Cortex of kidney (tissue), 1 donor: ENCODE measurements at regions not wholly inside any gene's neighbourhood (a gene's known extent, or its start where the extent isn't known, plus 50 kb on each side); places are given as distances from the start of the nearest gene placed in this dataset.

Experiments used
- DNase-seq: peaks from one replicate; lab custom pipeline; 2025; lab: John Stamatoyannopoulos, UW

- no peak for DNase-seq
Measured at GRCh38 chr2:118698564-118698963, 148.9 kb downstream of the EN1 start.

GRCh38 chr2:118697781-118698180 lies 149.7 kb downstream of the EN1 start:
- DNase-seq = no peak

- no peak for DNase-seq
Measured at GRCh38 chr2:118696786-118697465, 150.5 kb downstream of the EN1 start.

DNA sequence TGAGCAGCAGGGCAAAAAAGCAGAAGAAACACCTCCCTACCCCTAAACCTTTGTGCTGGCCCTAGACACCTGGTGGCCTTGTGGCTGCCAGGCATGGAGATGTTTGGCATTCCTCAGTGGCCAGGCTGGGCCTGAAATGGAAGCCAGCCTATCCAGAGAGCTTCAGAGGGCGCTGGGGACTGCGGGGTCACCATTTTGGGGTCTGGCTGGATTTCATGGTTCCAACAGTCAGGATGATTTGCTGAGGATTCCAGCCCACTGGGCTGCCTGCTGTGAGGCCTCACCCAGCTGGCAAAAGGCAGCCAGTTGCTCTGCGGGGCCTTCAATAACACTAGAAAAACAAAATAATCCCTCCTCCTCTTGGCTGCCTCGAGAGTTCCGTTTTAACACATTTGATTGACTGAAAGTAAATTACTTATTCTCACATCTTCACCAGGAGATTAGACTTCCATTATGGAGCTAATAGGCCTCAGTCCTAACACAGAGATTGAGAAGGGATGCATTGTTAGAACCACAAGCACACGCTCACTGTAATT lies 154.1 kb downstream of the EN1 start:
- DNase-seq = no peak

- DNase-seq = no peak
Measured at GRCh38 chr2:118689874-118690273, 157.6 kb downstream of the EN1 start.

DNA sequence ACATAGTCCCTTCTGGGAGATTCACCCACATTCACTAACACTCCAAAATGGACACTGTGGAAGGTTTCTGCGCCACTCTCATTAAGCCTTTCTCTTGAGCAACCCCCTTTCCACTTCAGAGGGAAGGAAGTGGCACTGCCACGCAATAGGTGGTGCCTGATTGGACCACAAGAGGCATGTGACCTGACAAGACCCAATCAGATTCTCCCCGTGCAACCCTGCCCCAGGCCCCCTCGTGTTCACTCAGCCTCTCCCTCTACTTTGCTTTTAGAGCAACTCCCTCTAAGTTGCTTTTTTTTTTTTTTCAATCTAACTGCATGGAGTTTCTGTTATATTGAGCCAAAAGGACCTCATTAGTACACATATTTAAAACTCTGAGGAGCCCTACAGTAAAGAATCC lies 158.0 kb downstream of the EN1 start:
- DNase-seq = no peak

DNA sequence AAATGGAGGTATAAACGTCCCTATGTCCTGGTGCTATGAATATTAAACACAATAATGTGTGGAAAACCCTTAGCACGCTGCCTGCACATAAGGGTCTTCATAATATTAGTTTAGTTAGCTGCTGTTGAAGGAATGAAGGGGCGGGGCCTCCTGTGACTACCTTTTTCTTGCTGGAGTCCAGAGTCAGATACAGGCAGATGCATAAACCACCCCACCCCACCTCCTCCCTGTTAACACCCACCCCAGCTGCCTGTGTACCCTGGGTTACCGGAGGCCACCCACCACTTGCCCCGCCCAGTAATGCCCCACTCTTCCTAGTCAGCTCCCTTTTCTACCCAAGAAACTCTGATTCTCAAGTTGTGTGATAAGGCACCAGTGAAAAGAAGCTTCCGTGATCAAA lies 158.4 kb downstream of the EN1 start:
- DNase-seq = no peak

DNA sequence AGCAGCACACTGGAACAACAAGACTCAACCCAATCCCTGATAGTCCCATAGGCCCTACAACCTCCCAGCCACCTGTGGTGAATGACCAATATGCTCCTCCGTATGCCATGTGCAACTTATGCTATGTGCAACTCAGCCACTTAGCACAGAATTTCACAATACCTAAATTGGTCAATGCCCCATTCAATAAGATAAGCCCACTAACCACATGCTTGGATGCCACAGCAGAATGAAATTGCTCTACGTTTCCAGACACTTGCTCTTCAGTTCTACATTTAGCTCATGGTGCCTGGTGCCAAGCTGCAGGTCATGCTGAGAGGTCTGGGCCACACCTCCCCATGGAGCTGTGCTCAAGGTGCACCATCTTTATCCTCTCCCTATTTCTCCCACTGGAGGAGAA lies 159.8 kb downstream of the EN1 start:
- DNase-seq = no peak

- DNase-seq = no peak
Measured at GRCh38 chr2:118687192-118687591, 160.3 kb downstream of the EN1 start.

- no peak for DNase-seq
Measured at GRCh38 chr2:118686346-118686745, 161.1 kb downstream of the EN1 start.

- no peak for DNase-seq
Measured at GRCh38 chr2:118683460-118683859, 164.0 kb downstream of the EN1 start.

- no peak for DNase-seq
Measured at GRCh38 chr2:118678985-118679384, 168.5 kb downstream of the EN1 start.

DNA sequence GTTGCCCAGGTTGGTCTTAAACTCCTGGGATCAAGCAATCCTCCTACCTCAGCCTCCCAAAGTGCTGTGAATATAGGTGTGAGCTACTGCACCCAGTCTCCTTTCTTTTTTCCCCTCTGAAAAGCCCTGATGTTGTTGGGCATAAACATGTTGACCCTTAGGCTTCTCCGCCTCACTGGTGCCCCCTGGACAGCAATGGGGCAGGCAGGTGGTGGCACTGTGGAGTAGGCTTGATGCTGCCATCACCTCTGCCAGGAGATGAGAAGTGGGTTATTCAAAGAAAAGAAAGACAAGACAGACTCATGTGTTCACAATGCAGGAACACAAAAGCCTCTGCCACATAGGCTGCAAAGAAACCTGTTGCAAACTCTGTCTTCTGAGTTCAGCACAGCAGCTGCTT lies 169.9 kb downstream of the EN1 start:
- DNase-seq = no peak

DNA sequence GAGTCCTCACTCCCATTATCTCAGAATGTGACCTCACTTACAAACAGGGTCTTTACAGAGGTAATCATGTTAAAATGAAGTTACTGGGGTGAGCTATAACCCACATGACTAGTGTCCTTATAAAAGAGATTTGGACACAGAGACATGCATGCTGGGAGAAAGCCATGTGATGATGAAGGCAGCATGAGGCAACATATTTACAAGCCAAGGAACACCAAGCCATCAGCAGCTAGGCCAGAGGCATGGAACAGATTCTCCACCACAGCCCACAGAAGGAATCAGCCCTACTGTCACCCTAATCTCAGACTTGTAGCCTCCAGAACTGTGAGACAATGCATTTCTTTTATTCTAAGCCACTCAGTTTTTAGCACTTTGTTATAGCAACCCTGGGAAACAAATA lies 171.9 kb downstream of the EN1 start:
- no peak for DNase-seq

DNA sequence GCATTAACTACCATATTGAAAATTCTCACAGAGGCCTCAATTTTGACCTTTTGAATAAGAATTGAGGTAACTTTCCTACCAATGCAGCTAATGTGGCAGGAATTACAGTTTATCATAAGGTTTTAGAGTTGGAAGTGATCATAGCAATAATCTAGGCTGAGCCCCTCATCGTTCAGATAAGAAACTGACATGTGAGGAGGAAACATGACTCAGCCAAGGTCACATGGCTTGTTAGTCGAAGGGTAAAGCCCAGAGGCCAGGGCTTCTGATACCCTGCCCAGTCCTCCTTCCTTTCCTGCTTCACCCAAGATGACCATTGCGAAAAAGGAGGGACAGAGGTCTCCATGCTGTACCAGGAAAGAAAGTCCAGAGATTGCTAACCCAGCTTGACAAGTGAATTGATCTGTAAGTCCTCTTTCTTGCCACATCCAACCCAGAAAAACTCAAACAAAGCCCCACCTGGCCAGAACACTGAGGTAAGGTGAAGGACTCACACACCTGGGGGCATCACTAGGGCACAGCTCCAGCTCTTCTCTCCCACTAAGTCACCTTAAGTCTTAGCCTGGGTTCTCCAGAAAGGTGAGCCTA lies 174.8 kb downstream of the EN1 start:
- no peak for DNase-seq

DNA sequence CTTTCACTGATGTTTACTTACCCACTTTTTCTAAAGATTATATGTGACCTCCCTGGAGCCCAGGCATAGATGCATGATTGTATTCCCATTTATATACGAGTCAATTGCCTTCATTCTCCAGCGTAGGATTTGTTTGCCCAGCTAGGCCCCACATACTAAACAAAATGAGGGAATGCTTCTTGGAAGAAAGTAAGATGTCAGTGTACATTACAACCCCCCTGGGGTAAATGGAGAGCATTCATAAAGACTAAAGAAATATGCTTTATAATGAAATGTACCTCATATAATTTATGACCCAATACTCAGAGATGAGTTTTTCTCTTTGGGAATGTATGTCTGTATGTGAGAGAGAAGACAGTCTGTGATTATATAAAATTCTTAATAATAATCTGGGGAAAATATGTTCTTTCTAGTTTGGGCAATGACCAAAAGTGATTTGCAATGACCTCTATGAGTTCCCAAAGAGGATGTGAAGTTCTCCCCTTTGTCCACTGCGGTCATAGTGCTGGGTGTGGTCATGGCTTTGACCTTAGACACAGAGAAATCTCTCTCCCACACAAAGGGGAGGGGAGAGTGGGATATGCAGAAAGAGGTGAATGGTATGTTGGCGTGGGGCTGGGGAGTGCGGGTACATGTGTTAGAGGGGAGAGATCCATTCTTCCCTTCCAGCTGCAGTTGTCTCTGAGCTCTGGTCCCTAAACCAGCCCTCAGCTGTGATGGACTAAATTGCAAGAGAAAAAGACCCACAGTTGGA lies 175.6 kb downstream of the EN1 start:
- DNase-seq = no peak

DNA sequence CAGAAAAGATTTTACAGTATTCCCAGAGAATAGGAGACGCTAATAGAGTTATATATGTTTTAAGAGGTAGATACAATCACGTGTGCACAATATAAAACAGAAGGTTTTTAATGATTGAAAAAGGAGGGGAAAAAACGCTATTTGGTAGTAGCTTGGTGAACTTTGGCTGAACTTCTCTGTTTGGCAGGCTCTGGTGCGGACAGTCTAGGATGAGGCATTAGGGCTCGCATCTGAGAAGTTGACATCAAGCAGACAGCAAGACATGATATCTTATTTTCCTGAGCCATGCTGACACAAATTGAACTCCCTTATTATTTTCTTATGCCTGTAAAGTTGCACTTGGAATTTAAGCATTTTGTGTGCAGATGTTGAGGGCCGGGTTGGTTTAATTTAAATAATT lies 176.6 kb downstream of the EN1 start:
- DNase-seq = no peak

DNA sequence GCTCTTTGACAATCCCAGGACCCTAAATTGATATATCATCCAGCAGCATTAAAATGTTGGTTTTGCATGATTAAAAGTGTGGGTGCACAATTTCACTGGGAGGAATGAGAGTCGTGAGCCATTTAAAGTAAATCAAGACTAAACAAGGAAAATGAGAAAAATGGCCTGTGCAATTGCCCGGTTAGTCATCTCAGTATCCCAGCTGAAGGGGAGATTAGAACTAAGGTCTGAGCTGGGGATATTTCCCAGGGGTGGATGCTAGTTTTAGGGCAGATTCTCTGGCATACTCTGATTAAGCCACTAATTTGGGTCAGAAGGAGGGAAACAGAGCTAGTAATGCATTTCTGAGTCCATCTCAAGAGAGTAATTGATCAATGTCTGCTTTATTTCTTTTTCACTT lies 177.2 kb downstream of the EN1 start:
- DNase-seq = no peak

DNA sequence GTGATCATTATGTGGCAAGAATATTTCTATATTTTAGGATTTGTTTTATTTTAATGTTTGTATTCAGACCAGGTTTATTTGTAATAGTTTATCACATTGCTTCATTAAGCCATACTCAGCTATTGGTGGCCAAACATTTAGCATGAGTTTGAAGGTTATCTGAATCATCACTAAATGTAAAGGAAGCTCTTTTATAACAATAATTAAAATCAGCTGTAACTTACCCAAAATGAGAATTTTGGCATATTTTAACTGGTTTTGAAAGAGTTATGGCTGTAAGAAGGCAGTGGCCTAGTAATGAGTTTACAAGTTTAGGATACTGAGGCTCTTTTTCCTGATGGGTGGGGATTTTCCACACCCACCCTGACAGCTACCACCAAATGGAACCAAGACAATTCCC lies 177.8 kb downstream of the EN1 start:
- DNase-seq = no peak

GRCh38 chr2:118668431-118669424 lies 178.7 kb downstream of the EN1 start:
- no peak for DNase-seq

DNA sequence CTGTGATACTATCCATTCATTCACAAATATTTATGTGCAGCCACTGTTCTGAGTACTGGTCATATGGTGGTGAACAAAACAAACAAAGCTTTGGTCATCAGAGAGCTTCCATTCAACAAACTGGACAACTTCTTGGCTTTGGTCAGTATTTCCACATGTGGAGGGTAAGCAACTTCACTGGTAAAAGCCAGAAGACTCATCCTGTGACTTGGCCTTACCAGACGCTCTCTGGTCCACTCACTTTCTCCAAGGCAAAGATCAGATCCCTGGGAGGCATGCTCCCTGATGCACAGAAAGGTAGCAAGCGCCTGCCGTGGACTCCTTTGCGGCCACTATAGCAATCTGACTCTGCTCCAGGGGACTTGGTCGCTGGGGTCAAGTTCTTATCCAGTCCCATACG lies 179.5 kb downstream of the EN1 start:
- DNase-seq = no peak

DNA sequence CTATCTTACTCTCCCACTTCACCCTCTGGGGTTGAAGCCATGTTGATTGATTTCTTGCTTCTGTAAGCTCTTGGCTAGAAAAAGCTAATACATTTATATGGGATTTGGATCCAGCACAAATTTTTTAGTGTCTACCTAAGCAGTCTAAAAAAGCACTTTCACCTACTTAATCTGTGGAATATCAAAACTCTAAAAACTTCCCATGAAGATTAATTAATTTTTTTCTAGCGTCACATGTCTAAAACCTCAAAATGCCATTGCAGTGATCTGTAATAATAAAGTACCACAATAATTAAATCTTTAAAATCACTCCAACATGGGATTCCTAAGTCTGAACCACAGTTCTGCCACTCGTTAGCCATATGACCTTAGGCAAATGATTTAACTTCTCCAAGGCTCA lies 180.1 kb downstream of the EN1 start:
- no peak for DNase-seq
